SH-SY5Y (cell line): ENCODE measurements at regions not wholly inside any gene's neighbourhood (a gene's known extent, or its start where the extent isn't known, plus 50 kb on each side); places are given as distances from the start of the nearest gene placed in this dataset.

Experiments used
- GATA2 ChIP-seq: IDR thresholded peaks from 2 replicates; pipeline ENCODE4 v1.6.1; 2011; ENCODE audit warnings: mild to moderate bottlenecking, low read depth, low read length
- GATA3 ChIP-seq: IDR thresholded peaks from 2 replicates; pipeline ENCODE4 v1.6.1; 2011; ENCODE audit warnings: low read depth, mild to moderate bottlenecking, low read length, moderate library complexity

DNA sequence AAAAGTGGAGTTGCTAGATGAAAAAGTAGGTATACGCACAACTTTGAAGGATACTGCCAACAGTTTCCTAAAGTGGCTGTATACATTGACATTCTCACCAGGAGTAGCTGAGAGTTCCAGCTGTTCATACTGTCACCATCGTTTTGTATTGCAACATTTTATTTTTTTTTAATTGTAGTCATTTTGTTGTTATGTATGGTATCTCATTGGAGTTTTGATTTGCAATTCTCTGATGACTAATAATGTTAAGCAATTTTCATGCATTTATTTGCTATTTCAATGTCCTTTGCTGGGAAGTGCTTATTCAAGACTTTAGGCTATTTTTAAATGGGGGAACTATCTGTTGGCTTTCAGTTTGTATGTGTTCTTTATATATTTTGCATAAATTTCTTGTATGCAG lies 185.1 kb upstream of the TGFBR2 start:
- TF ChIP-seq GATA2 = no peak
- no peak for TF ChIP-seq GATA3

DNA sequence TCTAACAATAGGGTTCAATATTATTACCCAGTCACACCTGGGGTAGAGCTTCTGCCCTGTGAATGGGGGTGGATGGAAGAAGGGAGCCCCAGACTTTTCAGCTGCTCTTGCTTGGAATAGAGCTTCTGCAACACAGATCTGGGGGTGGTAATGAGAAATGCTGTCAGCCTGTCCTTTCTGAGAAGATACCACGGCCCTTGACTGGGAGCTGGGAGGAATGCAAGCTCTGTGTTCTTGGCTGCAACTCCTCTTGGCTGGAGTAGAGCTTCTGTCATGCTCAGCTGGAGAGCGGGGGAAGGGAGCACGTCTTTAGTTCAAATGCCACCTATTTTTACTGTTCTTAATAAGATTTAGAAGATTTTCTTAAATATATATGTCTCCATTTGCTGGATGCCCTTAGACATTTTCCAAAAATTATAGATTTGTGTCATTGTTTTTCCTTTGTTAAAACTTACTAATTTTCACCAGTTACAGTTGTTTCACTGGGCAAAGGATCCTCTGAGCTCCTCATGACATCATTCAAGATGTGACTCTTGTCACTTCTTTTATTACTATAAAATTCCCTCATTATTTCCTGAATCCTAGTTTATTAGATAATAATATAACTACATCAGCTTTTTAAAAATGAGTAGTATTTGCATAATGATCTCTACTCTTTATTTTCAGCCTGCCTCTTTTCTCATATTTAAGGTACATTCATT lies 180.0 kb upstream of the TGFBR2 start:
- TF ChIP-seq GATA2 (no peak), GATA3 (no peak)

DNA sequence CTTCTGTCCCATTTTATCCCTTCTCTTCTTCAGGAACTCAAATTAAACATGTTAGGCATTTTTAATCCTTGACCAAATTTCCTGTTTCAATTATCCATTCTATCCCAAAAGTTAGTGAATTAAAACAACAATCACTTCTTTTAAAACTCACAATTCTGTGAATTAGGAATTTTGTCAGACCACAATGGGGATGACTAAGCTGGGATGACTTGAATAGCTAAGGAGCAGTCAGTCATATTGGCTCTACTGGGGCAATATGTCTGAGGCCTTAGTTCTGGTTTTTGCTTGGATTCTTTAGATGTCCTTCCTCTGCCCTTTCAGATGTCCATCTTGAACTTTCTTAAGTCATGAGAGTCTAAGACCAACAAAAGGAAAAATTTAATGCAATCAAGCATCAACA lies 178.2 kb upstream of the TGFBR2 start:
- TF ChIP-seq GATA3 (no peak), GATA2 (no peak)

DNA sequence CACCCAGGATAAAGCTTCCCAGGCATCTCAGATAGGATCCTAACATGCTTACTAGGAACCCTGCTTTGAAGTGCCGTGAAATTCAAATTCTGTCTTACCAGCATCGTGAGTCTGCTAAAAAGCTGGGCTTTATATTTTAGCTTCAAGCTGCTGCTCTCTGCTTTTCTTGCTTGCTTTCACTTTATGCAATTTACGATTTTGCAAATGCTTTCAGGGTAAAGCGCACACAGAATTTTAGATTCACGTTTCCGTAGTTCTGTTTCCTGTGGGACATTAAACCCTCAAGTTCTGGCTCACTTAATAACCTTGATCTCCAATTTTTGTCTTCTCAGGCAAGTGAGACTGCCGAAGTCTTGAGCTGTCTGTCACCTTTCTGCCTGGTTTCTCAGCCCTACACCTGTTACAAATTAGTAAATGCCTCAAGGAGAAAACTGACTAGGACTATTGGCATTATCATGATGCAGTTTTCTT lies 170.5 kb upstream of the TGFBR2 start:
- TF ChIP-seq GATA2 (no peak), GATA3 (no peak)

DNA sequence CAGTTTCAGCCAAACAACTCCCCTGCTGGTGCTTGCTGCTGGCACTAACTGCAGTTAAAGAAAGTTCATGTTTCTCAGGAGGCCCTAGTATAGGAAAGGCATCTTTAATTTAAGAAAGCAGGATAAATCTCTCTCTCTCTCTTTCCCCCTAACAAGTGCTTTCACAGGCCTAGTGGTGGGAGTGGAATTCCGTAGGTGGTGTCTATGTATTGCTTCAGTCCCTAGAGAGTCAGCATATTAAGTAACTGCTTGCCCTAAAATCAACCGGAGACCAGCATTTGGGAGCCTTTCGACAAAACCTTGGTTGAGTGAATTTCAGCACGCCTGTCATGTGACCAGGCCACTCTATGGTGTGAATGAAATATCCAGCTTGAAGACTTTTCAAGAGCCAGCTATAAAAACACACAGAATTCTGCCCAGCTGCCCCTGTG lies 169.2 kb upstream of the TGFBR2 start:
- no peak for TF ChIP-seq GATA3
- no peak for TF ChIP-seq GATA2

DNA sequence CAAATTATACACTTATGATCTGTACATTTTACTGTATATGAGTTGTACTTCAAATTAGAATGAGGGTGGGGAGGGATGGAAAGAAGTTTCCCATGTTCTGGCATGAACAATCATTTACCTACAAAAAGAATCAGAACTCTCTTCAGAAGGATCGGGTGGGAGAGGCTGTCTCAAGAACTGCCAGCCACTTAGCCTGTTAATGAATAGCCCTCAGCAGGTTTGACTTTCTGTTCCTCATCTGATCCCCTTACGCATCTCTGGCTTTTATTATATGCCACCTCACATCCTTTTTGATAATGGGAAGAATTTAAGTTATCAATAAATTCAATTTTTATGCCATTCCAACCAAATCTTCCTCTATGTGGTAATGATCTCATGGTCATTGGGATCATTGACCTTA lies 168.3 kb upstream of the TGFBR2 start:
- TF ChIP-seq GATA2 (no peak), GATA3 (no peak)

DNA sequence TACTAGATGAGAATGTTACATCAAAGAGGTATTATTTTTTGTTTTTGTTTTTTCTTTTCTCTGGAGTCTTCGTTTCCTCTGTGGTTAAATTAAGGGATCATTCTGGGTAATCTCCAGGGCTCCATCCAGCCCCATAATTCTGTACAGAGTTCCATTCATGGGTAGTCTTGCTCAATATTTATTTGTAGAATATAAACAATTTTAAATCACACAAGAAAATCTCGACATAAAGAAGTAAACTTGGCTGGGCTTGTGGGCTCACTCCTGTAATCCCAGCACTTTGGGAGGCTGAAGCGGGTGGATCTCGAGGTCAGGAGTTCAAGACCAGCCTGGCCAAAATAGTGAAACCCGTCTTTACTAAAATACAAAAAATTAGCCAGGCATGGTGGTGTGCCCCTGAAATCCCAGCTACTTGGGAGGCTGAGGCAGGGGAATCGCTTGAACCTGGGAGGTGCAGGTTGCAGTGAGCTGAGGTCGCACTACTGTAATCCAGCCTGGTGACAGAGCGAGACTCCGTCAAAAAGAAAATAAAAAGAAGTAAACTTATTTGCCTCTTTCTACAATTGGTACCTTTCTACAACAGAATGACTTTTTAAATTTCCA lies 166.8 kb upstream of the TGFBR2 start:
- TF ChIP-seq GATA3 (no peak), GATA2 (no peak)

DNA sequence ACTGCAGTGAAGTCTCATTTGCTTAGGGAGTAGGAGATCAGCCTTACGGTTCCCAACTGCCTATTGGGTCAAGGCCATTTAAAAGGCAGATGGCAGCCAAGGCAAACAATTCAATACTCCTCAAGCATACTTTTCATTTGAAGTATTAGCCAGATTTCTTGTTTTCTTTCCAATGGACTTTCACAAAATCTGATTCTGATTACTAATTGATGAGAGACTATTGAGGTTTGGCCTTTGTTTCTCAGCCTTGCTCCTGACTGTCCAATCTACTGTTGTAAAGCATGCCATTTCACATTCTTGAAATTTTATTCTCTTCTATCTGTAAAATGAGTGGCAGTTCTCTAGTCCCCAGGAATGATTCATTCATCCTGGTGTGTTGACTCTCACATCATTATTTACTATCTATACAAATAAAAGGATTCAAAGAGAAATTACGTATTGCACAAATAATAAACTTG lies 166.2 kb upstream of the TGFBR2 start:
- TF ChIP-seq GATA3 (no peak), GATA2 (no peak)

DNA sequence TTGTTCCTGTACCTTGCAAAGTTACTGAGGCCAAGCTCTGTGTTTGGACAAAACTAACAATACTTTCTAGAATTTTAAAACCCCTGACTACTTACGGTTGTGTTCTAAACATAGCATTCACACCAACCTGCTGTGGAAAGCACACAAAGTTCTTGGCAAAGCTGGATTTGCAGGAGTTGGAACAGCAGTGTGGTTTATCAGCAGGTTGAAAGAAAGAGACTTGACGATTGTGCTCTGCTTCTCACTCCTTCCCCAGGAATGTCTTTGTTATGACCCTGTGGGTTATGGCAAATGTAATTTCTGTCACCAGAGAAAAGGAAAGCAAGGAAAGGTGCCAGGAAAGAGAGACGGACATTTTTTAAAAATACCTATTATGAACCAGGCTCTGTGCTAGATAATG lies 165.5 kb upstream of the TGFBR2 start:
- TF ChIP-seq GATA2 (no peak), GATA3 (no peak)

DNA sequence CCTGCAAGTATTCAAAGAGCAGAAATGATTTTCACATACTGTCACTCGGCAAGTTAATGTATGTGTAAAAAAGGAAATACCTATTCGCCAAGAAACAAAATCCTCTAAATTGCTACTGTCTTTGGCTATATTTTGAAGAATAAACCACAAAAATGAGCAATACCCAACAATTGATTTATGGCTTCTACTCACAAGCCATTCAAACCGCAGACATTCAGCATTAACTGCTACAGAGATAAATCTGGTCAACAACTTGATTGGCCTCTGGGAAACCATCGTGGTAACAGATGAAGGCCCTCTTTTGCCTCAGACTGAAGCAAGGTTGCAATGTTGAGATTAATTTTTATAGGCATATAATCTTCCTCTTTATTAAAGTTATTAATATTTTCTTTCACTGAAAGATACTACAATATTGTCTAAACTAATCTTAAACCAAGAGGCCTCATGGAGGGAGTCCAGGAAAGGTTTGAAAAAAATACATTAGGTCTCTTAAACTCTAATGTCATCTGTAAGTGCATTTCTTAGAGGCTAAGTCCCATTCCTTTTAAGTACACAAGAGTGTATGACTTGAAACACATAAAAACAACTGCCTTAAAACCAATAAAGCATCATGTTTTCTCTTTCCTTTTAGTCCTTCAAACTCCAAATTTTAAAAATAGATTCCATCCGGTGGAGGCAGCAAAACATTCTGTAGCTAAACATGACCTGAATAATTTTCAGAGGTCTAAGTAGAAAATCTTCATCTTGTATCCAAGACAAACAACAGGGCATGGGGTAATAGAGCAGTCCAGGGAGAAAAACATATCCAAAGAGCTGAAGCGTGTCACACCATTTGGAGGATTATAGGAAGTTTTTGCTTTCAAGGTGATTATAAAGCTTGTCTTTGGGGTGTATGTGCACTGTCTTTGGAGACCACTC lies 162.4 kb upstream of the TGFBR2 start:
- TF ChIP-seq GATA3 (no peak), GATA2 (no peak)

DNA sequence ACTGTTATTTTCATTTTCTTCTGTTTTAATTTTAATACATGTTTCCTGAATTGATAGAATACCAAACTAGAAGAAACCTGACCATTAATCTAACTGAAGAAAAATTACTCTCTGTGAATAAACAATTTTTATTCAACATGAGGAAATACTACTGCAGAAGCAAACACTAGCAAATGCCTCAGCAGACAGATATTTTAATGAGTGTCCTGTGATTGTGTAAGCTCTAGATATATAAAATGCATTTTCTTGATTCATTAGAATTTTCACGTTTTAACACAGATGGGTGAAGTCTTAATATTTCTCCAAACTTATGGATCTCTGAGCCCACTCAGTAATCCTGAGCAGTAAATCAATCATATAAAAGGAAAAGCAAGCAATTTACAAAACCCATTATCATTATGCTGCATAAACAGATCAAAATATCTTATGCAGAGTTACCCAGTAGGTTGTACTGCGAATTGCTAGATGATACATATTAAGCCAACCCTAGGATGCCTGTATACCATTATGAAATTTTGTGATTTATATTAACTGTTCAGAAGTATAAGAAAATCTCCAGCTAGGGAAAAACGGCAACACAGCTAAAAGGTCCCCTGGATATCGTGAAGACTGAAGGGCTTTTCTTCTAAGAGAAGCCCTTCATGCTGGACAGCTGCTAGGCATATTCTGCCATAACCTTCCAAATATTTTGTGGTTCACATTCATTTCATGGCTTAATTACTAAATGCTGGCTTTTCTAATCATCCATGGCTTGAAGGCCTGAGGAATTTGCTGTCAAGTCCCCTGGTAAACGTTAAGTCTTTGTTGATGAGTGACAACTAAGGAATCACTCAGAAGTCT lies 157.7 kb upstream of the TGFBR2 start:
- no peak for TF ChIP-seq GATA3
- TF ChIP-seq GATA2 = no peak

DNA sequence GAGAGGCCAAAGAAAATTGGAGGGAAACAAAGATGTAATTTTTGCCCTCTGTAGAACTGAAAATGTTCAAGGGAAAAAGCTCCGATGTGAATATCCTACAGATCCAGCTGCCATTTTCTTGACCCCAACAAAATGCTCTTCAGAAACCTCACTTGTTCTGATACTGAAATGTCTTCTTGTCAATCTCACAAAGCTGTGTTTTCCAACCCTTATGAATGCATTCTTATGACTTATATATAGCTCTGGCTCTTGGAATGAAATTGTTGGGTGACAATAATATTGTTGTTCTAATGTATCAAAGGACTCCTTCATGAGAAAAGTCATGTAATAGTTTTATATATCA lies 157.1 kb upstream of the TGFBR2 start:
- TF ChIP-seq GATA3 (no peak), GATA2 (no peak)

DNA sequence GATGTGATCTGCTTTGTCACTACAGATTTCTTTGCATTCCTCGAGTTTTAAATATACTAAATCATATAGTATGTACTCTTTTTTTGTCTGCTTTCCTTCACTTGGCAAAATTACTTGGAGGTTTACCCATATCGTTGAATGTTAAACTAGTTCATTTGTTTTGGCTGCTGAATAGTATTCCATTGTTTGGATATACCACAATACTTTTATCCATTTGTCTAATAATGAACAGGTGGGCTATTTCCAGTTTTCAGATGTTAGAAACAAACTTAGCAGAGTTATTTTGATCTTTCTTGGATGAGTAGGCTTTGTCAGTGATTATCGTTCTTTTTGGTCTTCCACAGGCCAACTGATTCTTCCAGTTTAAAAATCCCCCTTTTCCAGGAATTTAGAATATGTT lies 154.0 kb upstream of the TGFBR2 start:
- TF ChIP-seq GATA2 (no peak), GATA3 (no peak)
